Fibroblast of mammary gland (primary cell): ENCODE measurements at regions not wholly inside any gene's neighbourhood (a gene's known extent, or its start where the extent isn't known, plus 50 kb on each side); places are given as distances from the start of the nearest gene placed in this dataset.
A peak's percentile ranks its signal among the peaks of the same experiment; 100 is the strongest.

Experiments
- DNase-seq: peaks from one replicate; pipeline ENCODE4 v3.0.0-alpha.2; 2010; ENCODE audit warnings: low read depth
- H3K4me3 ChIP-seq: 2 replicates; pipeline ENCODE4 v1.5.1; 2011; ENCODE audit warnings: low read depth, mild to moderate bottlenecking, low read length, moderate library complexity; ENCODE audit not compliant: control insufficient read depth
- TF ChIP-seq, protein P1 (sequence below): conservative IDR thresholded peaks from 2 replicates; pipeline ENCODE4 v1.5.1; 2011; ENCODE audit warnings: low read depth, low read length, inconsistent platforms; ENCODE audit not compliant: control insufficient read depth, insufficient read depth

- H3K4me3 ChIP-seq: no peak overlapping the region
- TF ChIP-seq, protein P1, sequence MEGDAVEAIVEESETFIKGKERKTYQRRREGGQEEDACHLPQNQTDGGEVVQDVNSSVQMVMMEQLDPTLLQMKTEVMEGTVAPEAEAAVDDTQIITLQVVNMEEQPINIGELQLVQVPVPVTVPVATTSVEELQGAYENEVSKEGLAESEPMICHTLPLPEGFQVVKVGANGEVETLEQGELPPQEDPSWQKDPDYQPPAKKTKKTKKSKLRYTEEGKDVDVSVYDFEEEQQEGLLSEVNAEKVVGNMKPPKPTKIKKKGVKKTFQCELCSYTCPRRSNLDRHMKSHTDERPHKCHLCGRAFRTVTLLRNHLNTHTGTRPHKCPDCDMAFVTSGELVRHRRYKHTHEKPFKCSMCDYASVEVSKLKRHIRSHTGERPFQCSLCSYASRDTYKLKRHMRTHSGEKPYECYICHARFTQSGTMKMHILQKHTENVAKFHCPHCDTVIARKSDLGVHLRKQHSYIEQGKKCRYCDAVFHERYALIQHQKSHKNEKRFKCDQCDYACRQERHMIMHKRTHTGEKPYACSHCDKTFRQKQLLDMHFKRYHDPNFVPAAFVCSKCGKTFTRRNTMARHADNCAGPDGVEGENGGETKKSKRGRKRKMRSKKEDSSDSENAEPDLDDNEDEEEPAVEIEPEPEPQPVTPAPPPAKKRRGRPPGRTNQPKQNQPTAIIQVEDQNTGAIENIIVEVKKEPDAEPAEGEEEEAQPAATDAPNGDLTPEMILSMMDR: no peak
- no peak for DNase-seq
These were observed 225.8 kb upstream of the ZNF717 start for GRCh38 chr3:76011121-76011520.

DNA sequence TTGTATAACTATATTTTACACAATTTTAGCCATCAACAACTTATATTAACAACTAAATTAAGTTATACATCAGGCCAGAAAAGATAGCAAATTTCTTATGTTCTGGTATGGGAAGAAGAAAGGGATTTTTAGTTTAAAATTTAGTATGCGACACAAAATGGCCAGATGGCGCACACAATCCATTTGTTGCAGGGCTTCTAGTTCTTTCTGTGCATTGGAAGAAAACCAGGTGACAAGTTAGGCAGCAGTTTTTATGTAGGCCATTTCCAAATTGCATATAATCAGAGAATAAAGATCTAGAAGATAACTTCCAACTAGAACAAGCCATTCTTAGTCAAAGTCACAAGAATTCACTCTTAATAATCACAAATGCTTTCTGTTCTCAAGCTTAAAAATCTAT lies 230.1 kb upstream of the ZNF717 start:
- TF ChIP-seq, protein P1: no peak
- no peak for DNase-seq
- no peak overlapping the region for H3K4me3 ChIP-seq

DNA sequence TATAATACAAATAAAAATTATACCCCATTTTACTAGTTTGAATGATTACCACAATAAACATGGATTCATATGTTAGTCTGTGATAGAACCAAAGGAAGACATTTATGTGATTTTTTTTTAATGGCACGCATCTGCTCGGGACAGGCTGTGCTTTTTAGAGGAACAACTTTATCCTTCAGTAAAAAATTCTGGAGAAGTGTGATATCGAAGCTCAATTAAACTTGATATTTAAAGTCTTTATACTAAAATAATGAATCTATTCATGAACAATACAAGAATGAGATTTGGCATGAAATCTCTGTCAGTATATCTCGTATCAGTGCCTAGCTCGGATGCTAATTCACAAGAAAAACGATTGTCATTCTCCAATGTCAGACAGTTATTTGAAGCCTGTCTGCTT lies 230.8 kb upstream of the ZNF717 start:
- TF ChIP-seq, protein P1: no peak
- no peak for DNase-seq
- H3K4me3 ChIP-seq: no peak overlapping the region

DNA sequence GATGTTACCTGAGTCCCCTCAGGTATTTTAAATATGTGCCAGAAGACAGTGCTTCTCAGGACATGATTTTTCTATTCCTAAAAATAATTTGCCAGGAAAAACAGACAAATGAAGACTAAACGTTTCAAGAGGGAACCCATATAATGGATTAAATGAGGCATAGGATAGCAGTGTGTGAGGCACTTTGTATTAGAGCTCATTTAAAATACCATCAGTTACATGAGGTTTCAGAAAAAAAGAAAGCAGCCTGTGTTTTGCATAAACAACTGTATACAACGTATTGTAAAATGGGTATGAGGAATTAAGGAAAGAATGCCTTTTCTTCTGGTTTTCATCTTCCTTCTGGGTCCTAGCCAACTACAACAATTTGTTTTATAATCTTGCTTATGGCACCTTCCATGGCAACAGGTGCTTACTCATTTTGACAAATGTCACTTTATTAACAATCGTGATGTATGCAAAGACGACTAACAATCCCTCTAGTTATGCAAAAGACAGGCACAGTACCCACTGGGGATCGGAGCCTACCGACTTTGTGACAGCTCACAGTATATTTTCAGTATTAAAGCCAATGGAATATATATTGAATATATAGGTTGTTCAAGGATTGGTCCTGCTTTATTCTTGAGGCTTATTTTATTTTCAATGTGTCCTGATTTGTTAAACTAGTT lies 231.6 kb upstream of the ZNF717 start:
- no peak for DNase-seq
- TF ChIP-seq, protein P1: no peak
- no peak overlapping the region for H3K4me3 ChIP-seq

GRCh38 chr3:76021376-76021775 lies 236.0 kb upstream of the ZNF717 start:
- TF ChIP-seq, protein P1: no peak
- no peak for DNase-seq
- H3K4me3 ChIP-seq: no peak overlapping the region

DNA sequence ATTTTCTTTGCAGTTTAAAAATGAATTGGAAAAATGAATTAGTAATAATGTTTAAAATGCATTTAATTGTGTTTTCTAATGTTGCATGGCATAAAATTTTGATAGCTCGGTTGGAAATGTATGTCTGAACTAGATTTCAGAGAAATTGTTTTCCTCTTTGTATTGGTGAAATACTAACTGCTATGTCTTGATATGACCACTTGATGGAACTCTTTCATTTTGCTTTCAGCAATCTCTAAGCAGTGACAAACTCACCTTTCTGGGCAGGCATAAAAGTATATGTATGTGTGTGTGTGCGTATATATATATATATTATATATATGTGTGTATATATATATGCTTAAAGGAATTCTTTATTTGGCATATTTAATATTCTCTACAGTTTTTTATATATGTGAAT lies 239.3 kb upstream of the ZNF717 start:
- TF ChIP-seq, protein P1: peak; percentile 39
- DNase-seq: peak; percentile 33
- no peak overlapping the region for H3K4me3 ChIP-seq

DNA sequence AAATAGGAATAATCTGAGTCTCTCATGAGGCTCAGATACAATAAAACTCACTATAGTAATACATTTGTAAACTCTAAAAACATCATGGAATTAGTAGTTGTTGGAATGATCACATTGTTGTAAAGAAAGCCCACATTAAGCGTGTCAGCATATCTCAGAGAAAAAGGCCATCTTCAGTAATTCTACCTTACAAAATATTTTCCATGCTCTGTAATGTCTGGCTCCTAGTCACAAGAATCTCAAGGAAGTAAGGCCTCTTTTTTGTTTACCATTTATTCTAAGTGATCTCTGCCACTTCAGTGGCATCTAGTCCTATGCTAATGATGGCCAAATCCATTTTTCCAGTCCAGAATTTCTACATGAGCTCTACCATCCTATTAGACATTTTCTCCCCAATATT lies 240.2 kb upstream of the ZNF717 start:
- H3K4me3 ChIP-seq: no peak overlapping the region
- TF ChIP-seq, protein P1: no peak
- no peak for DNase-seq
